HepG2 (cell line): ENCODE measurements at regions not wholly inside any gene's neighbourhood (a gene's known extent, or its start where the extent isn't known, plus 50 kb on each side); places are given as distances from the start of the nearest gene placed in this dataset.

Experiments
- CHD2 ChIP-seq: IDR thresholded peaks from 2 replicates; pipeline ENCODE4 v1.6.1; 2011; ENCODE audit warnings: low read depth, low read length, improper control_type of control experiment
- EP300 ChIP-seq, 3 experiments: sonication (generic) in 1 of 3; formaldehyde crosslinking in 1 of 3; IDR thresholded peaks; 2 replicates each; pipeline versions ENCODE4 v1.5.1 to v1.6.1; 2011 to 2020; ENCODE audit warnings: low read depth in 2 of 3, low read length in 2 of 3, borderline replicate concordance in 1 of 3, improper control_type of control experiment in 1 of 3, mild to moderate bottlenecking in 1 of 3, missing genetic modification reagents in 1 of 3, moderate library complexity in 1 of 3
- NFATC3 ChIP-seq: sonication (generic); formaldehyde crosslinking; IDR thresholded peaks from 2 replicates; pipeline ENCODE4 v1.5.1; 2020; ENCODE audit warnings: mild to moderate bottlenecking, missing genetic modification reagents
- NFRKB ChIP-seq: fragments of 450-650 bp; IDR thresholded peaks from 2 replicates; pipeline ENCODE4 v1.6.1; 2017
- PHF21A ChIP-seq: sonication (generic); formaldehyde crosslinking; IDR thresholded peaks from 2 replicates; pipeline ENCODE4 v1.5.0; 2020; ENCODE audit warnings: mild to moderate bottlenecking, missing genetic modification reagents
- POLR2A ChIP-seq, 2 experiments: IDR thresholded peaks; 2 replicates each; pipeline ENCODE4 v1.6.1; 2011; ENCODE audit warnings: low read depth in 2 of 2, low read length in 2 of 2, mild to moderate bottlenecking in 1 of 2, moderate library complexity in 1 of 2; ENCODE audit not compliant: insufficient read depth in 1 of 2
- SMAD1 ChIP-seq: sonication (generic); formaldehyde crosslinking; IDR thresholded peaks from 2 replicates; pipeline ENCODE4 v1.4.0; 2020; ENCODE audit warnings: missing genetic modification reagents, low read depth, mild to moderate bottlenecking, borderline replicate concordance
- TCF12 ChIP-seq, 2 experiments: fragments of 450-650 bp in 1 of 2; sonication (generic) in 1 of 2; formaldehyde crosslinking in 1 of 2; IDR thresholded peaks; 2 replicates each; pipeline versions ENCODE4 v1.6.1 to v1.8.0; 2017 to 2022; ENCODE audit warnings: antibody characterized with exemption in 1 of 2, mild to moderate bottlenecking in 1 of 2, missing genetic modification reagents in 1 of 2, moderate library complexity in 1 of 2
- TCF7L2 ChIP-seq: IDR thresholded peaks from 2 replicates; pipeline ENCODE4 v1.6.1; 2011; ENCODE audit warnings: mild to moderate bottlenecking, low read depth, low read length, moderate library complexity
- ZNF788 ChIP-seq: sonication (generic); formaldehyde crosslinking; IDR thresholded peaks from 2 replicates; pipeline ENCODE4 v1.5.0; 2020; ENCODE audit warnings: mild to moderate bottlenecking, missing genetic modification reagents, borderline replicate concordance
- ZNF792 ChIP-seq: IDR thresholded peaks from 2 replicates; pipeline ENCODE4 v1.6.1; 2016
- TF ChIP-seq, protein P1 (sequence below): sonication (generic); formaldehyde crosslinking; IDR thresholded peaks from 2 replicates; pipeline ENCODE4 v1.5.0; 2020; ENCODE audit warnings: missing genetic modification reagents
- TF ChIP-seq, protein P2 (sequence below): IDR thresholded peaks from 2 replicates; pipeline ENCODE4 v1.6.1; 2012; ENCODE audit warnings: inconsistent platforms

- TF ChIP-seq, protein P1, sequence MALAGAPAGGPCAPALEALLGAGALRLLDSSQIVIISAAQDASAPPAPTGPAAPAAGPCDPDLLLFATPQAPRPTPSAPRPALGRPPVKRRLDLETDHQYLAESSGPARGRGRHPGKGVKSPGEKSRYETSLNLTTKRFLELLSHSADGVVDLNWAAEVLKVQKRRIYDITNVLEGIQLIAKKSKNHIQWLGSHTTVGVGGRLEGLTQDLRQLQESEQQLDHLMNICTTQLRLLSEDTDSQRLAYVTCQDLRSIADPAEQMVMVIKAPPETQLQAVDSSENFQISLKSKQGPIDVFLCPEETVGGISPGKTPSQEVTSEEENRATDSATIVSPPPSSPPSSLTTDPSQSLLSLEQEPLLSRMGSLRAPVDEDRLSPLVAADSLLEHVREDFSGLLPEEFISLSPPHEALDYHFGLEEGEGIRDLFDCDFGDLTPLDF (CRISPR knock-in tag) = no peak
- no peak for TF ChIP-seq PHF21A (CRISPR knock-in tag)
- TF ChIP-seq, protein P2, sequence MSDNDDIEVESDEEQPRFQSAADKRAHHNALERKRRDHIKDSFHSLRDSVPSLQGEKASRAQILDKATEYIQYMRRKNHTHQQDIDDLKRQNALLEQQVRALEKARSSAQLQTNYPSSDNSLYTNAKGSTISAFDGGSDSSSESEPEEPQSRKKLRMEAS = no peak
- TF ChIP-seq EP300 (IDR thresholded peaks at IDR 0.05; ENCODE audit: low read depth in 2 of 2, low read length in 2 of 2) = no peak
- no peak for TF ChIP-seq EP300 (CRISPR knock-in tag; IDR thresholded peaks at IDR 0.05; ENCODE audit: borderline replicate concordance)
- no peak for TF ChIP-seq TCF7L2
- TF ChIP-seq POLR2A (IDR thresholded peaks at IDR 0.05; ENCODE audit: insufficient read depth in 1 of 2, low read depth in 2 of 2, low read length in 2 of 2) = no peak
- TF ChIP-seq TCF12 (IDR thresholded peaks at IDR 0.05) = no peak
- no peak for TF ChIP-seq TCF12 (CRISPR knock-in tag; IDR thresholded peaks at IDR 0.05)
- TF ChIP-seq ZNF792 = no peak
- no peak for TF ChIP-seq ZNF788 (CRISPR knock-in tag)
- TF ChIP-seq SMAD1 (CRISPR knock-in tag) = no peak
- TF ChIP-seq NFATC3 (CRISPR knock-in tag) = no peak
- no peak for TF ChIP-seq NFRKB
- TF ChIP-seq CHD2 = no peak
Measured at GRCh38 chr1:187442603-187443002, 613.9 kb downstream of the PLA2G4A start.
